GM10248 (cell line): ENCODE measurements at regions not wholly inside any gene's neighbourhood (a gene's known extent, or its start where the extent isn't known, plus 50 kb on each side); places are given as distances from the start of the nearest gene placed in this dataset.

Source experiments
- CTCF ChIA-PET: fragments of 300-600 bp; sonication (Branson Sonifier 250); formaldehyde crosslinking; extraction: SDS; loops from one replicate; lab custom pipeline; 2021; ENCODE audit warnings: antibody characterized with exemption; lab: Yijun Ruan, JAX
- POLR2A ChIA-PET: fragments of 350-650 bp; sonication (Branson Sonifier 250); formaldehyde crosslinking; extraction: SDS; loops from one replicate; lab custom pipeline; 2020; ENCODE audit warnings: antibody characterized with exemption; lab: Yijun Ruan, JAX
- DNase-seq: peaks from one replicate; pipeline ENCODE4 v3.0.0; 2012; ENCODE audit errors: extremely low spot score
- TF ChIP-seq, protein P1 (sequence below): IDR thresholded peaks from 2 replicates; pipeline ENCODE4 v1.5.1; 2012; ENCODE audit warnings: mild to moderate bottlenecking, low read depth; ENCODE audit errors: extremely low read depth, missing control alignments, control extremely low read depth

- ChIA-PET POLR2A (no interaction called here), CTCF (no interaction called here)
- no peak for DNase-seq
- TF ChIP-seq, protein P1, sequence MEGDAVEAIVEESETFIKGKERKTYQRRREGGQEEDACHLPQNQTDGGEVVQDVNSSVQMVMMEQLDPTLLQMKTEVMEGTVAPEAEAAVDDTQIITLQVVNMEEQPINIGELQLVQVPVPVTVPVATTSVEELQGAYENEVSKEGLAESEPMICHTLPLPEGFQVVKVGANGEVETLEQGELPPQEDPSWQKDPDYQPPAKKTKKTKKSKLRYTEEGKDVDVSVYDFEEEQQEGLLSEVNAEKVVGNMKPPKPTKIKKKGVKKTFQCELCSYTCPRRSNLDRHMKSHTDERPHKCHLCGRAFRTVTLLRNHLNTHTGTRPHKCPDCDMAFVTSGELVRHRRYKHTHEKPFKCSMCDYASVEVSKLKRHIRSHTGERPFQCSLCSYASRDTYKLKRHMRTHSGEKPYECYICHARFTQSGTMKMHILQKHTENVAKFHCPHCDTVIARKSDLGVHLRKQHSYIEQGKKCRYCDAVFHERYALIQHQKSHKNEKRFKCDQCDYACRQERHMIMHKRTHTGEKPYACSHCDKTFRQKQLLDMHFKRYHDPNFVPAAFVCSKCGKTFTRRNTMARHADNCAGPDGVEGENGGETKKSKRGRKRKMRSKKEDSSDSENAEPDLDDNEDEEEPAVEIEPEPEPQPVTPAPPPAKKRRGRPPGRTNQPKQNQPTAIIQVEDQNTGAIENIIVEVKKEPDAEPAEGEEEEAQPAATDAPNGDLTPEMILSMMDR: no peak
These were observed 68.3 kb upstream of the LRP1B start for GRCh38 chr2:142199073-142199472.

- DNase-seq: no peak
These were observed 60.0 kb upstream of the LRP1B start for GRCh38 chr2:142190805-142191204.

DNA sequence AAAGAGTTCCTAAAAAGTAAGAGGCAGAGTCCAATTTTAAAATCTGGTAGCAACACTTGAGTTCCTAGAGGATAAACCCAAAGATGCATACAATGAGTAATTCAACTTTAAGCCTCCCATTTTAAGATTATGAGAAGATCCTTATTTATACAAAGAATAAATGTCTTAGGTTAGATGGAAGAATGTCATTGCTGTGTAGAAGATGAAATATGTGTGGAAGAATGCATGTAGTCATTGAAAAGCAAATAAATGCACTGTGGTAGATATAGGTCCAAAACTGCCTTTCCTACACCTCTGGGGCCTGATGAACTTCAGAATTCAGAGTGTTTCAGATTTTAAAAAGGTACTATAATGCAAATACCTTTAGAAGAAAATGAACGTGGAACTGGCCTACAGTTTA, 58.7 kb upstream of the LRP1B start:
- CTCF ChIA-PET: interaction anchor here (1.4 kb wide), 1 partner anchor 12 kb away, joined by 4 read pairs; no protein-coding TSS in a partner anchor
- TF ChIP-seq, protein P1: no peak
- no peak for DNase-seq
- POLR2A ChIA-PET: no interaction called here

More at GRCh38 chr2:142190805-142191204, 60.0 kb upstream of the LRP1B start:
- TF ChIP-seq, protein P1: no peak
- ChIA-PET CTCF (interaction anchor here (1.3 to 1.4 kb wide), 3 partner anchors 10 to 21 kb away, joined by 3 to 4 read pairs (median 4); no protein-coding TSS in a partner anchor), POLR2A (no interaction called here)

DNA sequence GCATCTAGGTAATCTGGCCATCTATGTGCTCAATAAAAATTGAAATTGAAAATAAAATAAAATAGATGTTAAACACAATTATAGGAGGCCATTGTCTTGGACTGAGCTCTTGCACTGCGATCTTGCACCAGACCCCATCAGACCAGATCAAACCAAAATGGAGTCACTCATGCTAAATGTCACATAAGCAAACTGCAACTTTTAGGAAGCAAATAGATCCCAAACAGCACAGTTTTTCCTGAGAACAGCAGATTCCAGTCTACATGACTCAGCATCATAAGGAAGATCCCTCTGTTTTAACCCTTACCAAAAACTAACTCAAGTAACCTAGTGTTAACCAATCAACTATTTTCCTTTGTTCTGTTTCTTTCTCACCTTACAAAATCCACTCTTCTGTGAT, 57.7 kb upstream of the LRP1B start:
- TF ChIP-seq, protein P1: no peak
- ChIA-PET POLR2A (no interaction called here), CTCF (no interaction called here)
- DNase-seq: no peak

DNA sequence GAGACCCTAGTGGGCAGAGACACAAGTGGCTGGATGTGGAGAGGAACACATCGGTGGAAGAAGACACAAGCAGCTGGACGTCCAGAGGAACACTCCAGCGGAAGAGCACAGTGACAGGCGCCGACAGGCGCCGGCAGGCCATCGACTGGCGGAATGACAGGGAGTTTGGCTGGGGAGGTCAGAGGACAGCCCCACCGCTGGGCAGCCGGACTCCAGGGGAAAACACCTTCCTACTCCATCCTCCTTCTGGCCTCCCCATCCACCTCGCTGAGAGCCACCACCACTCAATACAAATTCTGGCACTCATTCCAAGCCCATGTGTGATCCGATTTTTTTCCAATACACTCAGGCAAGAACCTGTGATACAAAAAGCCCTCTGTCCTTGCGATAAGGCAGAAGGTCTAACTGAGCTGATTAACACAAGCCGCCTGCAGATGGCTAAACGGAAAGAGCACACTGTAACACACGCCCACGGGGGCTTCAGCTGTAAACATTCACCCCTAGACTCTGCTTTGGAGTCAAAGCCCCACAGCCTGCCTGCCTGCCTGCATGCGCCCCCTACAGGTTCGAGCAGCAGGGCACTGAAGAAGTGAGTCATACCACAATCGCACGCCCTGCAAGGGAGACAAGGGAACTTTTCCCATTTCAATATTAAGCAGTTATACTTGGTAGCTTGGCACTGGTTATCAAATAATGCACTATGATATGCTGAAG, 50.2 kb upstream of the LRP1B start:
- TF ChIP-seq, protein P1: peak; percentile 18
- ChIA-PET POLR2A (no interaction called here), CTCF (interaction anchor here (0.9 to 1.0 kb wide), 2 partner anchors 10 to 17 kb away, joined by 3 read pairs; no protein-coding TSS in a partner anchor)
- DNase-seq: no peak
